ENCODE measurements at regions not wholly inside any gene's neighbourhood (a gene's known extent, or its start where the extent isn't known, plus 50 kb on each side); places are given as distances from the start of the nearest gene placed in this dataset.

DNA sequence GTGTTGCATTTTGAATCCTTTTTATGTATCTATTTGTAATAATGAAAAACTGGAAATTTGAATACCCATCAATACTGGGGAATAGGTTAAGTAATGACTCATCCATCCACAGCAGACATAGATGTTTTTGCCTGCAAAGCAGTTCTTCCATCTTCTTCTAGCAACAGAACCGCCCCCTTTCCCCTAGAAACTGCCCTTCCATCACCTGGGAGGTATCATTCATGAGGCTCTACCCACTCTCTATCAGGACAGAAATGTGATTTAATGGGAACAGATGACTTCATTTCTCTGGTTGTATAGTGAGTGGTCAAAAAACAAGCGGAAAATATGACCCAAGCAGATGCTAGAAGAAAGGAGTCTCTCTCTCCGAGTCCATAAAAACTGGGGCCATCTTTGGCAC lies 532.8 kb downstream of the UQCRFS1 start:
- no peak for DNase-seq (ENCODE audit: low spot score)

DNA sequence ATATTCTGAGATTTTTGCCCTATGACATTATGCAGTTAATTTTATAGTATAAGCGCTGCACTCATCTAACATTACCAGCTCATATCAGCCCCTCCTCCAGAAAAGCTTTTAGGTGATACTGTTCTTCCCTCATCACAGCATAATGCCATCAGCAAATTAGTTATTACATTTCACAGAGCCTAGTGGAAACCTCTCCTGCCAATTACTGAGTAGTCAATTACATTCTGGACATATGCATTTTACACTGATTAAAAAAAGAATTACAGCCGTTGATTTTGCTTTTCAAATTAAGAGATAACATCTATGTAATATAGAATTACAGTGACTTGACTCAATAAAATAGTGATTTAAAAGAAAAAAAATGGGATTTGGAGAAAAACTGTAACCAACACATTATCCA lies 542.1 kb downstream of the UQCRFS1 start:
- DNase-seq (ENCODE audit: low spot score): no peak

DNA sequence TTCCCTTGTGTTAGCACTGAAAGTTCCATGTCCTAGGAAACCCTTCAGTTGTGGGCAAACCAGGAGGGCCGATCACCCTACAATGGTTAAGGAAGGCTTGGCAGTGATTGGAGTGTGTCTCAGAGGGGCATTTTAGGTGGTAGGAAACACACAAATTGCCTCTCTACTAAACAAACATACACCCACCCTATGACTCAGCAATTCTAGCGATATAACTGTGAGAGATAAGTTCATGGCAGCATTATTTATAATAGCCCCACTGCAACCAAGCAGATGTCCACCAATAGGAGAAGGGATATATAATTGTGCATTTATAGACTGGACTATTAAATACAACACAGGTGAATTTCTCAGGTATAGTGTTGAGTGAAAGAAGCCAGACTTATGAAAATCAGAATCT lies 543.1 kb downstream of the UQCRFS1 start:
- DNase-seq (ENCODE audit: low spot score): no peak

DNA sequence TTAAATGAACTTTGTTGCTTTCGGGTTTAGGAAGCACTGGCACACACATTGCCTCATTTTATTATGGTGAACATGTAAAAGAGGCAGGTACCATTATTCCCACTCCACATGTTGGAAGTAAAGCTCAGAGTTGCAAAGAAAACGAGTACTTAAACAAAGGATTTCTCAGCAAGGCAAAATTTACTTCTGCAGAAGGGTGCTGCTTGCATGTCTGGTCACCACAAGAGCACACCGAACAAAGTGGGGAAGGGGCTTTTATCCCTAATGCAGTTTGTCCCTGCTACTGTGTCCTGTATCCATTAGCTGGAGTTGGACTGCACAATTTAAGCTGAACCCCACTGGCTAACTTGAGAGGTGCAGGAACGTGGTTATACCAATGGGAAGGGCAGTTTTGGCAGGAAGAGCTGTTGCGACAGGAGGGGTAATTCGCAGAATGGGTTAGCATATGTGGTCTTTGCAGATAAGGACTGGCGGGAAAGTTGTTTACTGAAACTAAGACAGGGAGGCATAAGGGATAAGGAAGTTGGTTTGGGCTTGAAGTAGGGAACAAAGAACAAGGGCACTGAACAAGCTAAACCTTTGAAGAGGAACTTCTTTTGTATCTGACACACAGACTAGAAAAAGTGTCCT lies 545.5 kb downstream of the UQCRFS1 start:
- no peak for DNase-seq (ENCODE audit: low spot score)

DNA sequence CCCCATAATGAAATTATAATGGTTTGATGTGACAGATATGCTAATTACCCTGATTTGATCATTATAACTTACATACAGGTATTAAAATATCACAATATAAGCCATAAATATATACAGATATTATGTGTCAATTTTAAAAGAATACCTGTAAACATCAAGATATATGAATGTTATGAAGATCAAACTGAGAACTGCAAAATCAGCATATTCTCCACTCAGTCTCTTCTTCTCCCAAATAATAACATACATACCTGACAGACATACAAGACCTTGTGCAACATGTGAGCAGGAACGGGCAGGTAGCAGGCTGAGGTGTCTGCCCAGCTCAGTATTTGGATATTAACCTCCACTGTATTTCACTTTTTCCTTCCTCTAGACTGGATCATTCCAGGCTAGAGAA lies 547.2 kb downstream of the UQCRFS1 start:
- no peak for DNase-seq (ENCODE audit: low spot score)

DNA sequence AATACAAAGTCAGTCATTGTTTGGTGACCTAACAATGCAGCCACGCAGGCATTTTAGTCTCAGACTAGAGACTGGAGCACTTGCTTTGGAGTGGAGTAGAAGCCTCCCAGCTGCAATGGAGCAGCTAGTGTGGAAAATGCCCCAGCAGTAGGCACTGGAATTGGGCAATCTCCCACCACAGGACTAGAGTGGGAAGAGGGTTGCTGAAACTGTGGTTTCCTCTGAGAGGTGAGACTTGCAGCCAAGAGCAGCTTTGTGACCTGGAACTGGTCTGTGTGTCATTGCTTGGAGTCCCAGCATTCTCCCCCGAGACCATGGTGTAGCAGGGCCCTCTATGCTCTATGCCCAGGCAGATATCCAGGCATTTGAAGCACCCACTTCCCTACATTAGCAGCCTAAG lies 556.3 kb downstream of the UQCRFS1 start:
- DNase-seq (ENCODE audit: low spot score): no peak

DNA sequence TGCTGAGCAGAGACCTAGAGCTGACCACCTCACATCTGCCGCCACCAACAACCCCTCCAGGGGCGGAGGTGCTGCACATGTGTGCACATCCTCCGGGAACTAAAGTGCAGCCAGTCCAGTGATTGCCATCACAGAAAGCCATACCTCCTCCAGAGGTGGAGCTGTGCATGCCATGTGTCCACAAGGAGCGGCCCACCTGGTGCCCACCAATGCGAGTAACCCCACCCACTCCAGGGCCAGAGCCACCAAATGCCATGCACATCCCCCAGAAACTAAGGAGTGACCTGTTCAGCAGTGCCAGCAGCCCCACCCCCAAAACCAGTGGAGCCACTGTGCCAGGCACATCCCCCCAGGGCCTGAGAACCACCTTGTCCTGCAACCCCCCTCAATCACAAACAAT lies 557.9 kb downstream of the UQCRFS1 start:
- DNase-seq (ENCODE audit: low spot score): no peak

DNA sequence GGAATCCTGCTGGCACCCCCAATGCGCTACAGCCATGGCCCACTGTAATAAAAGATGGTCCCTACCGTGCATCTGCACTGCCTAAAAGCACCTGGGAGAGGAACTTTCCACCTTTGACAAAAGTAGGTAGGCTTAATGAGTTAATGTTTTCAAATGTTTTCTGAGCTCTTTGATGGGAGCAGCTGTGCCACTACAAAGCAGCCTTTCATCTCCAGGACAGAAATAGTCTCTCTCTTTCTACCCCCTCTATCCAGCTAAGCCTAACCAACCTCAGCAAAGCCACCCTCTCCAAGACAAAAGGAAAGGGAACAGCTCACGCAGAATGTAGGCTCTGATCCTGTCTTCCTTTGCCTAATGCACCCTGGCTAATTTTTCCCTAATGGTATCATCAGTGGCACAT lies 560.2 kb downstream of the UQCRFS1 start:
- DNase-seq (ENCODE audit: low spot score): no peak

DNA sequence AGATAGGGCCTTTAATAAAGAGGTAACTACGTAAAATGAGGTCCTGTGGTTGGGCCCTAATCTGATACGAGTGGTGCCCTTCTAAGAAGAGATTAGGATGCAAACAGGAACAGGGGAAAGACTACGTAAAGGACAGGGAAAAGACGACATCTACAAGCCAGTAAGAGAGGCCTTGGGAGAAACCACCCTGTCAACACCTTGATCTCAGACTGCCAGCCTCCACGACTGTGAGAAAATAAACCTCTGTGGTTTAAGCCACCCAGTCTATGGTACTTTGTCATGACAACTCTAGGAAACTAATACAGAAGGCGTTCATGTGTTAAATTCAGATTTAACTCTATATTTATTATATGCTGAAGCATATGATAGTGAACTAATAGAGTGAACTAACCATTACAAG lies 566.3 kb downstream of the UQCRFS1 start:
- no peak for DNase-seq (ENCODE audit: low spot score)

DNA sequence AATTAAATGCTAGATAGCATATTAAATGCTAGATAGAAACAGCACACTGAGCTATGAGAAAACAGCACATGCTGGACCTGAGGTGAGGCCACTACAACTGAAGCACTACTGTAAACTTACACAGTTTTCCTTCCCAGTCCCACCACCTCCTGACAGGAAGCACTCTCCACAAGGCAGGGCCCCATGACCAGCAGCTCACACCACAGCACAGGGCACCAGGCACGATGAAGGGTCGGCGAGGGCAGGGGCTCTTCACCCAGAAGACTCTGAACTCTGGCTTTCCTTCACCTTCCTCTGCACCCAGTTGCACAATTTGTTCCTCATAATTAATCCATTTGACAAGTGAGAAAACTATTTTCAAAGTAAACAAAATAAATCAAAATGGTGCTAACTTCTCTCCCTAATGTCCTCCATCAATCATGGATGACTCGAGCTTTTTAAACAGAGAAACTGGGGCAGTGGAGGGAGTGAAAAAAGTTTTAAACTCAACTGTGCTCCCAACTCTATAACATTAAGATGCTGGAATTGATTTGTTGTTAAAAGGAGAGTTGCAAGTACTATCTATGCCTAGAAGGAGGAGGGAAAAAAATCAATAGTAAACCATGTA lies 568.7 kb downstream of the UQCRFS1 start:
- DNase-seq (ENCODE audit: low spot score): no peak

DNA sequence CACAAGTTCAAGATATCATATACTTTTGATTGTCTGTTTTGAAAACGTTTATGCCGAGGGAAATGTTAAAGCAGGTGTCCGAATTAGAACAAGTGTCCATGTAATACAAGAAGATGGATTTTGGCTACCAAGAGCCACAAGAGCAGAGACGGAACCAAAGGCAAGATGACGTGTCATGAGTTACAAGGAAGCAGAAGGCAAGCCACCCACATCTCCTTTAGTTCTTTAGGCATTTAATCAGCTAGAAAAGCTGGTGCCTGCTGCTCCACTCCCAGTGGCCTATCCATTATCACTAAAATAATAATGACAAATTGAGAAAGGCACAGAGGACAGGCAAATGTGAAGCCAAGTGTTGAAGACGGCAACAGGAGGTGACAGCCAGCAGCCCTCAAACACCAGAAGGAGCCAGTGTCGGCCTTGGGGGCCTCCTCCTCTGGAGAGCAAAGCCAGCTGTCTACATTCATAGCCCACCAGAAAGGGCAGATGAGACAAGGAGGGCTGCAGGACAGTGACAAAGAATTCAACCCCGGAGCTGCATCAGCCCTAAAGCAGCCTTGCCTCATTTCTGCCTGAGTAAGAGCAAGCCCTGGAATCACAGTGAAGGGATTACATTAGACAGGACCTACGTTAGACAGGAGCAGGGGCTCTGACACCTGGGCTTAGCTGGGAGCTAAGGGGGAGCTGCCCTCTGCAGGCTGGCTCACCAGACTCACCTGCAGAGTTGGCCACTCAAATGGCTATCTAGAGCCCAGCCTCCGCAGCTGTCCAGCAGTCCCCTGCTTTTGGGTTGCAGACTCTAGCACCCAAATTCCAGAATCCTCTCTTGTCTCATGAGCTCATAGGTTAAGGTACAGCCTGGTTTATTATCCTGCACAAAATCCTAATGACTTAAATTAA lies 569.9 kb downstream of the UQCRFS1 start:
- no peak for DNase-seq (ENCODE audit: low spot score)

DNA sequence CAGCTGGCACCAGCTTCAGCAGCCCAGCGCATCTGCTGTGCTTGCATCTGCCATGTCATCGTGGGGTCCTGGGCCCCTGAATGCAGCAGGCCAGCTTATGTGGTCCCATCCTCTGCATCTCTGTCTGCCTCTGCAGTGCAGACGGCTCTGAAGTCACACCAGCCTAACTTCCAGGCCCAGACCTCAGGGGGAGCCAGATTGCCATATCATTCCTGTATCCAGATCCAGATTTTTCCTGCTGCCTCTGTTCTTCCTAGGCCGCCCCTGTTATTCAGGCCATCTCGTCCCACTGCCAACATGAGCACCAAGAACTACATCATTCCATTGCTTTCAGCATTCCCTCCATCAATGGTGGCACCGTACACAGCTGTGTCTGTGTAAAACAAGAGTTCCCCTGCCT lies 571.6 kb downstream of the UQCRFS1 start:
- DNase-seq (ENCODE audit: low spot score): no peak

DNA sequence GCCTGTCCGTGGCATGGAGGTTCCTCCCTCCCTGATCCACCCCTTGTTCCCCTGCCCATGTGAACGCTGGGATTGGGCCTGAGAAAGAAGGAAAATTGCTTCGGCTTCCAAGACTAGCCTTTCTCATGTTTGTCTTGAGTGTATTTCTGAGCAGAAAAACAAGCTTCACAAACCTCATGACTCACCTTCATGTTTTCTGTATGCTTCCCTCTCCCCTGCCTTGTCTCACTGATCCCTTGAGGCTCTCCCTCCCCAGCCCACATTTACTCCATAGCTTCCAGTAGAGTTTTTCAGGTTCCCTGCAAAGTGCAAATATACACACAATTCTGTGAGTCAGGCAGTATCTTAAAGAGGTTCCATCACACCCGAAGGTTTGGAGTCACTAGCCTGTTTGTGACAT lies 572.4 kb downstream of the UQCRFS1 start:
- no peak for DNase-seq (ENCODE audit: low spot score)

DNA sequence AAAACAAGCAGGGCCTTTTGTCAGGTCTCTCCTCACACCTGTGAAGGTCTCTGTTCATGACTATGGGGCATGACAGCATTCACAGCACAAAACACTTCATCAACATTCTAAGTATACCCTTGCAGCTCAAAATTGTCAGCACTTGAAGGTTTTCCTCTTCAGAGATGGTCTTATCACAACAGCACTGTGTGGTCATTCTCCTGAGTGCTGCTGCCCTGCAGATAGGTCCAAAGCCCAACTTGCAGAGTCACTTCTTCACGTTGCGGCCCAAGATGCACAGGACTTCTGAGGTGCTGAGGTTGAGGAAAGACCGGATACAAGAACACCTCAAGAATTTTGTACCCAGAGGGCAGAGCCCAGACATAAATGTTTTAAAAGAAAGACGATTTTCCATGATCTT lies 574.5 kb downstream of the UQCRFS1 start:
- DNase-seq (ENCODE audit: low spot score): no peak

DNA sequence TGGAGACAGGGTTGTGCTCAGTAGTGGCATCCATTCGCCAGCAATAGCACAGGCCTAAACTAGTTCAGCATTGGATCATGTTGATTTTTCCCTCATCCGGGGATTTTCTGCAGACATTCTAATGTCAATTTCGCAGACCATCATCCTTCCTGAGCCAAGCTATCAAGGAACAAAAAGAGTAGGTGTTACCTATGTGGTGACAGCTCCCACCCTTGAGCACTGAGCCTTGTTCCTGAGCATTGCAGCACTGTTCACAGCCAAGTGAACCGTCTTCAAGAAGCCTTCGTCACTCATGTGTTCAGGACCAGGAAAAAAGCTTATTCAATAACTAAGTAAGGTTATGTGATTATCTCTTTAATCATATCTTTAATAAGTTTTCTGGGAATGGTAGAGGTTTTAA lies 576.2 kb downstream of the UQCRFS1 start:
- no peak for DNase-seq (ENCODE audit: low spot score)

DNA sequence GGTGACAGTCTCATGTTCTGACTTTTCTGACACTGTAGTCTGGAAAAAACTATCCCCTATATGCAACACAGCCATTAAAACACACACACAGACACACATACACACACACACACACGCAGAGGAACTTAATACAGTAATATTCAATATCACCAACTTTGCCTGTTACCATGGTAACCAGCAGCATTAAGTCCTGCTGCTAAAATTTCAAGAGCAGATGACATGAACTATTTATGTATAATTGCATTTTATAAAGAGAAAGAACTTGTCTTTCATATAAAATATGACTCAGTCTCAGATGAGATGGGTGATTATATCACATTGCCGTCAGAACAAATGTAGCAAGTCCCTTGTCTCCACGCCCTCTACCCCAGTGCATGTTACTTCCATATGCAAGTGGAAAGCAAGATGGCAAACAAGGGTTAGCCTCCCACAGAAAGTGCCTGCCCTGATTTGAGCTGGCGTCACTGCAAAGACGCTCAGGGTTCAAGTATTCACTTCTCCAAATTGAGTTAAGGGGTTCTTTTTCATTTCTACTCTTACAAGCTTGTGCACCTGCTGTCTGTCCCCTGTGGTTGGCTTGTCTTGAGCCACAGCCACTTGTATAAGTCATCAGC lies 576.8 kb downstream of the UQCRFS1 start:
- DNase-seq (ENCODE audit: low spot score): no peak

DNA sequence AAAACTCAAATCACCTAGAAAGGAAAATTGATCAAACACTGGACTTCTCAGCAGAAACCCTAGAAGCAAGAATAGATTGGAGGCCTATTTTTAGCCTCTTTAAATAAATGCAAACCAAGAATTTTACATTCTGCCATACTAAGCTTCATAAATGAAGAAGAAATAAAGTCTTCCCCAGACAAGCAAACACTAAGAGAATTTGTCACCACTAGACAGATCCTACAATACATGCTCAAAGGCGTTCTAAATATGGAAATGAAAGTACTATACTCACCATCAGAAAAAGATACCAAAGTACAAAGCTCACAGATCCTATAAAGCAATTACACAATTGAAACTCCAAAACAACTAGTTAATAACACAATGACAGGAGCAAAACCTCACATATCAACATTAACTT lies 578.1 kb downstream of the UQCRFS1 start:
- no peak for DNase-seq (ENCODE audit: low spot score)

DNA sequence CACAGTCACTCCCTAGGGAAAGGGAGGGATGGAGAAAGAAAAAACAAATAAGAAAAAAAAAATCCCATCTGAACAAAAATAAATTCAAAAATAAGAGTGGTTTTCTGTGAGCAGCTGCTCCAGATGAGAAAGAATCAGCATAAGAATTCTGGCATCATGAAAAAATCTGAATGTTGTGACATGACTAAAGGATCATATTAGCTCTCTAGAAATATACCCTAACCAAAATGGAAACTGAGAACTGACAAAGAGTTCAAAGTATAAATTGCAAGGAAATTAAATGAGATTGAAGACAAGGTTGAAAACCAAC lies 579.0 kb downstream of the UQCRFS1 start:
- no peak for DNase-seq (ENCODE audit: low spot score)

DNA sequence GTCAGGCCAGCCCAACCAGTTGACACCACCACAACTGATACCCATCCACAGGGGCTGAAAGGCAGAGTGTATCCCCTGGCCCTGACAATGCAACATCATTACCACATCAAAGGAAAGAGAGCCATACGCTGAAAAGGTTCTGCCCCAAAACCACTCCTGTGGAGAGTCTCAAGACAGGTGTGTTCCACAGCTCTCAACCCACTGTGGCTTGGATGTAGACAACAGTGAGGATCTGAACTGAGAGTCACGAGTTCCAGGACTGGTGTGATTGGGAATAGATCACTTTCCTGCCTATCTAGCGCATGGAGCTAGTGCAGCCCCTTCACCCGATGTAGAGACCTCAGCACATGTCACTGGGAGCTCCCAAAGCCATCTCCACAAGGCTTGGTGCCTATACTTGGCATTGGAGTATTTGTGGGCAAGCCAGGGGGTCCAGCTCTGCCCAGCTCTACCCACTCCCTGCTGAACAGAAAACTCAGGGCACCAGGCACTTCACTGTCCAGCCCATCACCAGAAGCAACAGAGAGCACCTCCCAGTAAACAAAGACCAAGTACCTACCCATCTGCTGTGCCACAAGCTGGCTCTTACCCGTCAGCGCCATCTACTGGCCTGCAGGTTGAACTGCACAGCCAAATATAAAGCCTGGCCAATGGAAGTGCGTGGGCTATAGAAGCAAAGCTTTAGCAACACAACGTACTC lies 579.5 kb downstream of the UQCRFS1 start:
- peak; percentile 78 for DNase-seq (ENCODE audit: low spot score)

DNA sequence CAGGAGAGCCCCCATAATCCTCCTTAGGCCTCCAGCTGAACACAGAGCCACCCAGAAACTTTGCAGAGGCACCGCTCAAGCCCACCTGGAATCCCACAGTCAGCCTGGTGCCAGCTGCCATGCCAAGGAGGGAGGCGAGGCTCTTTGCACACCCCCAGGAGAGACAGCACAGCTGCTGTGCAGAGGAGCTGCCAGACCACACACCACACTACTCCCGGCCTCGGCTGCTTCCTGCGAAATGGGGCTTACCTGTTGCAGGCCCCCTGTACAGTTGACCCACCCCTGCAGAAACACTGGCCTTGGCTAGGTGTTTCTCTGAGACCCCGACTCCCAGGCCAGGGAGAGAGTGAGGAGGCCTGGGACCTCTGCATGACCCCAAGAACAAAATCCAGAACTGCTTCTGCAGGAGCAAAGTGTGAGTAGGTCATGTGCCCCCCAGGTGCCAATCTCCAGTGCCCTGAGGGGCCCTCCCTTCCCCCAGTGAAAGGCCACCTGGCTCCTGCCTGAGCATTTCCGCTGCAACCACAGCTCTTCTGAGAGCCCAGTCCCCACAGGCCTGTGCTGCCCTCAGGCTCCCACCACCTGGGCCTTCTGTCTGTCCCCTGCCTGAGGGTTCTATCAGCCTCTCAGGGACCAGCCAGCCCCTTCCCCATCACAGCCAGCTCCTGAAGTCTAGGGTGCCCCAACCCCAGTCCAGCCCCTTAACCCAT lies 580.4 kb downstream of the UQCRFS1 start:
- DNase-seq (ENCODE audit: low spot score): no peak

DNA sequence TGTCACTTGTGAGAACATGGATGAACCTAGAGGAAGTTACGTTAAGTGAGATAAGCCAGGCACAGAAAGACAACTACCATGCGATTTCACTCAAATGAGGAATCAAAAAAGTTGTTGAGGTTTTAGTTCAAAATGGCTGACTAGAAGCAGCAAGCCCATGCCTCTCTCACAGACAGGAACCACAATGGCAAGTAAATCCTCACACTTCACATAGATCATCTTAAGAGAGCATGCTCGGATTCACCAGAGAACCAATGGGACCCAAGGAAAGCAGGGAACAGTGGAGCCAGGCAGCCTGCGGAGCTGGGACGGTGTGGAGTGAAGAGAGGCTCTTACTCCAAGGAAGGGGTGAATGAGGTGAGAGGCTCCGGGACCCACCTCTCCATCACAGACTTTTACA lies 581.0 kb downstream of the UQCRFS1 start:
- DNase-seq (ENCODE audit: low spot score): no peak

DNA sequence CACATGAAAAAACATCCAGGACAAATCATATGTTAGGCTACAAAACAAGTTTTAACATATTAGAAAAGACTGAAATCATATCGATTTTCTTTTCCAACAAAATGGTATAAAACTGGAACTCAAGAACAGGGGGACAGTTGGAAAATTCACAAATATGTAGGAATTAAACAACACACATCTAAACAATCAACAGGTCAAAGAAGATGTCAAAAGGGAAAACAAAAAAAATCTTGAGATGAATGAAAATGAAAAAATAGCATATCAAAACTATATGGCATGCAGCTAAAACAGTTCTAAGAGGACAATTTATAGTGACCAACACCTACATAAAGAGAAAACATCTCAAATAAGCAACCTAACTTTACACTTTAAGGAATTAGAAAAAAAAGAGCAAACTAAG lies 585.3 kb downstream of the UQCRFS1 start:
- DNase-seq (ENCODE audit: low spot score): no peak
